ENCODE measurements at regions not wholly inside any gene's neighbourhood (a gene's known extent, or its start where the extent isn't known, plus 50 kb on each side); places are given as distances from the start of the nearest gene placed in this dataset.

DNA sequence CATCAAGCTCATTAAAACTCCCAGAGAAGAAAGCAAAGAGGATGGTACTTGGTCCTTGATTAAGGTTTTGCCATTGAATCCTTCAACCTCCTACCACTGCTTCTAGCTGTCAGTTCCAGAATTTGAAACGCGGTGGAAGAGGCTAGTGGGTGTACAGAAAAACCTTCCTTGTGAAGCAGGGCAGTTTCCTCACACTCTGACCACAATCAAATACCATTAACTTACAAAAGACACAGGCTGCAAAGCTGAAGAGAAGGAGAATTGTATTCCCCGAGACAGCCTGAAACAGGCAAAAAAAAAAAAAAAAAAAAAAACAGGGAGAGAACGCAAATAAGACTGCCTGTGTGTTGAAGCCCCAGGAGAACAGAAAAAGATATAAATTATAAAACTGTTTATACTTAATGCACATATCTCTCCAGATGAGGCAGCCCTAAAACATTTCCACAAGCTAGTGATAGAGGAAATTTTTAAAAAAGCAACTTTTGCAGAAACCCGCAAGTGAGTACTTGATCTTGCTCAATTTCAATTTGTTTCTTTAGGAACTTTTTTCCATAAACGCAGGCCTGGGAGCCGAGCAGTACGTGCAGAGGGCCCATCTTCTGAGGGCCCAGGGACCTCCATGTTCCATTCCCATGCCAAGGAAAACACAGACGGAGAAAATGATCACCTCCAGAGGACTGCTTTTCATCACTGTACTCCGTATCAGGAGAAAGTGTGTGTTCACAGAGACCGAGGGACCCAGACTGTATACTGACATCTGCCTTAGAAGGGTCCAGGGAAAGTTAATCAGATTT lies 218.7 kb upstream of the BLID start:
- no peak for DNase-seq
- H2AFZ ChIP-seq (ENCODE audit: low read depth, low read length), result no peak overlapping the region
- no peak for ATAC-seq (ENCODE audit: insufficient read depth, low read depth)
- no peaks in the 10 kb centered on the region for H3K9me3 ChIP-seq (ENCODE audit: insufficient read depth, low read length, severe bottlenecking)
- H3K4me2 ChIP-seq (ENCODE audit: insufficient read depth, low read length), result no peak overlapping the region
- H3K27me3 ChIP-seq (ENCODE audit: insufficient read depth, low read length, poor library complexity), result peaks cover 23% of the 10 kb centered on the region
- H3K4me3 ChIP-seq (ENCODE audit: low read depth in 1 of 2, low read length in 2 of 2), result no peak overlapping the region
- no peaks in the 10 kb centered on the region for H4K20me1 ChIP-seq (ENCODE audit: insufficient read depth, low read length)
- H3K9ac ChIP-seq (ENCODE audit: low read depth, low read length), result no peak overlapping the region
- TF ChIP-seq EZH2 (IDR thresholded peaks at IDR 0.05; ENCODE audit: borderline replicate concordance, low read depth, low read length, severe bottlenecking), result no peak
- no peak for TF ChIP-seq CTCF (IDR thresholded peaks at IDR 0.05; ENCODE audit: borderline replicate concordance, extremely low read depth, low read length, poor library complexity, severe bottlenecking)
- no peaks in the 10 kb centered on the region for H3K36me3 ChIP-seq (ENCODE audit: insufficient read depth, low read length)
- no peaks in the 10 kb centered on the region for H3K79me2 ChIP-seq (ENCODE audit: insufficient read depth, low read length)
- no peaks in the 10 kb centered on the region for H3K4me1 ChIP-seq (ENCODE audit: insufficient read depth, low read length)
- H3K27ac ChIP-seq (ENCODE audit: low read length), result no peak overlapping the region

GRCh38 chr11:122333467-122333866 lies 217.5 kb upstream of the BLID start:
- Histone ChIP-seq H4K20me1 (ENCODE audit: insufficient read depth, low read length) (no peaks in the 10 kb centered on the region), H2AFZ (ENCODE audit: low read depth, low read length) (no peak overlapping the region), H3K9me3 (ENCODE audit: insufficient read depth, low read length, severe bottlenecking) (no peaks in the 10 kb centered on the region), H3K4me3 (ENCODE audit: low read depth in 1 of 2, low read length in 2 of 2) (no peak overlapping the region), H3K27ac (ENCODE audit: low read length) (no peak overlapping the region), H3K4me1 (ENCODE audit: insufficient read depth, low read length) (no peaks in the 10 kb centered on the region), H3K4me2 (ENCODE audit: insufficient read depth, low read length) (no peak overlapping the region), H3K27me3 (ENCODE audit: insufficient read depth, low read length, poor library complexity) (peaks cover 20% of the 10 kb centered on the region), H3K9ac (ENCODE audit: low read depth, low read length) (no peak overlapping the region), H3K36me3 (ENCODE audit: insufficient read depth, low read length) (no peaks in the 10 kb centered on the region), H3K79me2 (ENCODE audit: insufficient read depth, low read length) (no peaks in the 10 kb centered on the region)
- no peak for ATAC-seq (ENCODE audit: insufficient read depth, low read depth)
- DNase-seq, result no peak
- TF ChIP-seq CTCF (IDR thresholded peaks at IDR 0.05; ENCODE audit: borderline replicate concordance, extremely low read depth, low read length, poor library complexity, severe bottlenecking), result no peak
- TF ChIP-seq EZH2 (IDR thresholded peaks at IDR 0.05; ENCODE audit: borderline replicate concordance, low read depth, low read length, severe bottlenecking), result no peak

DNA sequence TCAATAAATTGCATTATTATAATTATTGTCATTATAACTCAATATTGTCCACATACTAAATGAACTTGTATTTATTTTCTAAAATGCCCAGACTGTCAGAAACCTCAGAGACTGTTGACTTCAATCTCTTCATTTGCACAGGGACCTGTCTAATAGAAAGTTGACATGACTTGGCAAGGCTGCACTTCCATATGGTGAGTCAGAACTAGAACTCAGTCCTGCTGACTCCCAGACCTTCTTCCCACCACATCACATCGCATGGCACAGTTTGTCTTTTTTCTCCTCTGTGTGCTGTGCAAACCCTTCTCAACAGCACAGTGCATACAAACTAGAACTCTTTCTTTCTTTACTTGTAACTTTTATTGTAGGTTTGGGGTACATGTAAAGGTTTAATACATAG lies 215.1 kb upstream of the BLID start:
- H2AFZ ChIP-seq (ENCODE audit: low read depth, low read length), result no peak overlapping the region
- H3K9me3 ChIP-seq (ENCODE audit: insufficient read depth, low read length, severe bottlenecking), result no peaks in the 10 kb centered on the region
- H4K20me1 ChIP-seq (ENCODE audit: insufficient read depth, low read length), result no peaks in the 10 kb centered on the region
- no peak overlapping the region for H3K4me3 ChIP-seq (ENCODE audit: low read depth in 1 of 2, low read length in 2 of 2)
- H3K4me2 ChIP-seq (ENCODE audit: insufficient read depth, low read length), result no peak overlapping the region
- no peaks in the 10 kb centered on the region for H3K36me3 ChIP-seq (ENCODE audit: insufficient read depth, low read length)
- no peak overlapping the region for H3K27ac ChIP-seq (ENCODE audit: low read length)
- H3K4me1 ChIP-seq (ENCODE audit: insufficient read depth, low read length), result no peaks in the 10 kb centered on the region
- peaks cover 10% of the 10 kb centered on the region for H3K27me3 ChIP-seq (ENCODE audit: insufficient read depth, low read length, poor library complexity)
- no peak for TF ChIP-seq EZH2 (IDR thresholded peaks at IDR 0.05; ENCODE audit: borderline replicate concordance, low read depth, low read length, severe bottlenecking)
- TF ChIP-seq CTCF (IDR thresholded peaks at IDR 0.05; ENCODE audit: borderline replicate concordance, extremely low read depth, low read length, poor library complexity, severe bottlenecking), result no peak
- H3K79me2 ChIP-seq (ENCODE audit: insufficient read depth, low read length), result no peaks in the 10 kb centered on the region
- DNase-seq (no peak), ATAC-seq (ENCODE audit: insufficient read depth, low read depth) (no peak)
- no peak overlapping the region for H3K9ac ChIP-seq (ENCODE audit: low read depth, low read length)
